ENCODE measurements at regions not wholly inside any gene's neighbourhood (a gene's known extent, or its start where the extent isn't known, plus 50 kb on each side); places are given as distances from the start of the nearest gene placed in this dataset.

GRCh38 chr18:49658823-49659404, 97.1 kb downstream of the LIPG start:
- Mint-ChIP-seq H3K4me3 (no peak overlapping the region), H3K4me1 (ENCODE audit: low read depth) (no peaks in the 10 kb centered on the region), H3K9me3 (no peaks in the 10 kb centered on the region), H3K36me3 (ENCODE audit: low read depth) (no peaks in the 10 kb centered on the region), H3K27ac (no peak overlapping the region), H3K27me3 (peaks cover 11% of the 10 kb centered on the region)
- DNase-seq, result no peak

DNA sequence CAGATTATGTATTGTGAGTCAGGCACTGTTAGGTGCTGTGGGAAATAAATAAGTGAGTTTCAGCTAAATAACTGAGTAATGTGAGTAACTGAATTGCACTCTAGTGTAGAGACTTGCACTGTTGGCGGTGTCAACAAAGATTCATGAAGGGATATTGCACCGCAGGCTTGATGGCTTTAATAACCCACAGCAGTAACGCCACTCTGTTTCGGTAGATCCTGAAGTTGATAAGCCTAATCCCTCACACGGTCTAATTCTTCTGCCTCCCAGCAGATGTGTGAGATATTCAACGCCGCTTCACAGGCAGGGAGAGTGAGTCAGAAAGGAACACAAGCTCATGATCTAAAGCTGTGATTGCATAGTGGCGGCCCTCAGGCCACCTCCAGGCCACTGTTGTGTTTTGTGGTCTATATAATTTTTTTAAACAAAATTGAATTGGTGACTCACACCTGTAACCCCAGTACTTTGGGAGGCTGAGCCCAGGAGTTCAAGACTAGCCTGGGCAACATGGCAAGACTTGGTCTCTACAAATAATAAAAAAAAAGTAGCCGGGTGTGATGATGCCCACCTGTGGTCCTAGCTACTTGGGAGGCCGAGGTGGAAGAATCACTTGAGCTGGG, 94.3 kb downstream of the LIPG start:
- H3K9me3 Mint-ChIP-seq, result no peaks in the 10 kb centered on the region

DNA sequence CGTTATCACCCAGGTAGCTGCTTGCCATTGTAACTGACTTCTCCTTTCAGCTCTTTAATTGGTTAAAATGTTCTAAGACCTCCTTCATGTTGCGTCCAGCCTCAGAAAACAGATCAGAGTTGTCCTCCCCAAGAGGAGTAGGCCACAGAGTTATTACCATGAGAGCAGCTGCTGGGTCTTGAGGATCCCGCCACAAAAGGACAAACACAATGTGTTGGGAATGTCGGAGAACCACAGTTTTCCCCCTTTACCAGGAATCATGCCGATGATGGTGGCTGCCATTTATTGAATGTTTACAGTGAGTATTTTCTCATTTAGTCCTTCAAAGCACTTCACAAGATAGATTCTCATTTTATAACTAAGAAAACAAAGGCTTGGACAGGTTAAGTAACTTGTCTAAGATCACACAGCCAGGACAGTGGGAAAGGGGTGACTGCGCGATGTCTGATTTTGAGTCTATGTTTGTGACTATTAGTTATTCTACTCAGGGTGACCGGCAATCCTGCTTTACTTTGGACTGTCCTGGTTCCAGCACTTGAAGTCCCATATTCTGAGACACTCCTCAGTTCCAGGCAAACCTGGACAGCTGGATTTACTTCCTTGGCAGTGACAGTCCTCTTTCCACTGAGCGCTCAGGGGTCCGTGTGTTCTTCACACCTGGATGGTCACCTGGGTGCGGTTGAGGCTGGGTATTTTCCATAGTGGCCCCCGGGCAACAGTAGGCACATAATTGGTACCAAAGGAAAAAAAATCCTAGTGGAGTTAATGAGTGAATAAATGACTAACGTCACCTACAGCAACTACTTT, 93.6 kb downstream of the LIPG start:
- no peaks in the 10 kb centered on the region for H3K9me3 Mint-ChIP-seq
- no peak for DNase-seq
- peaks cover 3% of the 10 kb centered on the region for H3K27me3 Mint-ChIP-seq
- no peak overlapping the region for H3K4me3 Mint-ChIP-seq
- H3K36me3 Mint-ChIP-seq (ENCODE audit: low read depth), result no peaks in the 10 kb centered on the region
- no peak overlapping the region for H3K27ac Mint-ChIP-seq
- peaks cover 3% of the 10 kb centered on the region for H3K4me1 Mint-ChIP-seq (ENCODE audit: low read depth)

More for the DNA sequence above, 94.3 kb downstream of the LIPG start:
- no peak for DNase-seq
- H3K36me3 Mint-ChIP-seq (ENCODE audit: low read depth), result no peaks in the 10 kb centered on the region
- no peak overlapping the region for H3K4me3 Mint-ChIP-seq
- H3K4me1 Mint-ChIP-seq (ENCODE audit: low read depth), result peaks cover 3% of the 10 kb centered on the region
- peaks cover 3% of the 10 kb centered on the region for H3K27me3 Mint-ChIP-seq
- H3K27ac Mint-ChIP-seq, result no peak overlapping the region

- DNase-seq, result no peak
- no peak overlapping the region for H3K27ac Mint-ChIP-seq
- no peaks in the 10 kb centered on the region for H3K27me3 Mint-ChIP-seq
- peaks cover 3% of the 10 kb centered on the region for H3K4me1 Mint-ChIP-seq (ENCODE audit: low read depth)
- H3K36me3 Mint-ChIP-seq (ENCODE audit: low read depth), result no peaks in the 10 kb centered on the region
- no peaks in the 10 kb centered on the region for H3K9me3 Mint-ChIP-seq
- H3K4me3 Mint-ChIP-seq, result no peak overlapping the region
Measured at GRCh38 chr18:49654347-49654746, 92.5 kb downstream of the LIPG start.

GRCh38 chr18:49652881-49653724, 91.2 kb downstream of the LIPG start:
- H3K36me3 Mint-ChIP-seq (ENCODE audit: low read depth), result no peaks in the 10 kb centered on the region
- H3K9me3 Mint-ChIP-seq, result no peaks in the 10 kb centered on the region
- no peak overlapping the region for H3K4me3 Mint-ChIP-seq
- no peak overlapping the region for H3K27ac Mint-ChIP-seq
- no peaks in the 10 kb centered on the region for H3K27me3 Mint-ChIP-seq
- DNase-seq, result no peak
- peaks cover 3% of the 10 kb centered on the region for H3K4me1 Mint-ChIP-seq (ENCODE audit: low read depth)

- Mint-ChIP-seq H3K36me3 (ENCODE audit: low read depth) (no peaks in the 10 kb centered on the region), H3K4me3 (no peak overlapping the region), H3K9me3 (no peaks in the 10 kb centered on the region), H3K4me1 (ENCODE audit: low read depth) (peaks cover 3% of the 10 kb centered on the region), H3K27me3 (no peaks in the 10 kb centered on the region), H3K27ac (no peak overlapping the region)
- no peak for DNase-seq
Measured at GRCh38 chr18:49651033-49651432, 89.2 kb downstream of the LIPG start.

- H3K36me3 Mint-ChIP-seq (ENCODE audit: low read depth), result no peaks in the 10 kb centered on the region
- H3K27me3 Mint-ChIP-seq, result no peaks in the 10 kb centered on the region
- H3K4me3 Mint-ChIP-seq, result no peak overlapping the region
- H3K4me1 Mint-ChIP-seq (ENCODE audit: low read depth), result peaks cover 3% of the 10 kb centered on the region
- no peak for DNase-seq
- no peak overlapping the region for H3K27ac Mint-ChIP-seq
- no peaks in the 10 kb centered on the region for H3K9me3 Mint-ChIP-seq
Measured at GRCh38 chr18:49650426-49650891, 88.6 kb downstream of the LIPG start.

DNA sequence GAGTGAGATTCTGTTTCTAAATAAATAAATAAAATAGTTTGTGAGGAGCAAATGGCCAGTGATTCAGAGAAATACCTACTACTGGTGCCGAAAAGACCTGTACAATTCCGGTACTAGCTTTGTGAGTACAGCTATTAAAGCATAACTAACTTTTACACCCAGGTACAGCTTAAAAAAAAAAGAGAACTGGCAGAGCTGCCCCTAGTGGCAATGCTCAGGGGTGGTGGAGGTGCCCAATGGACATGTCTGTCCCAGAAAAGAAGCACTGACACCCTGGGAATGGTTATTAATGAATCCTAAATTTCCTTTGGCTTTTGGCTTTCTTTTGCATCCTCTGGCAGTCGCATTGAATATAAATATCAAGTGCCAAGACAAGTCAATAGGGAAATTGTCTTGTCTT, 87.0 kb downstream of the LIPG start:
- H3K4me3 Mint-ChIP-seq, result no peak overlapping the region
- no peaks in the 10 kb centered on the region for H3K36me3 Mint-ChIP-seq (ENCODE audit: low read depth)
- no peak for DNase-seq
- no peak overlapping the region for H3K27ac Mint-ChIP-seq
- H3K27me3 Mint-ChIP-seq, result peaks cover 2% of the 10 kb centered on the region
- peaks cover 3% of the 10 kb centered on the region for H3K4me1 Mint-ChIP-seq (ENCODE audit: low read depth)
- H3K9me3 Mint-ChIP-seq, result no peaks in the 10 kb centered on the region
